ENCODE measurements at regions not wholly inside any gene's neighbourhood (a gene's known extent, or its start where the extent isn't known, plus 50 kb on each side); places are given as distances from the start of the nearest gene placed in this dataset.

DNA sequence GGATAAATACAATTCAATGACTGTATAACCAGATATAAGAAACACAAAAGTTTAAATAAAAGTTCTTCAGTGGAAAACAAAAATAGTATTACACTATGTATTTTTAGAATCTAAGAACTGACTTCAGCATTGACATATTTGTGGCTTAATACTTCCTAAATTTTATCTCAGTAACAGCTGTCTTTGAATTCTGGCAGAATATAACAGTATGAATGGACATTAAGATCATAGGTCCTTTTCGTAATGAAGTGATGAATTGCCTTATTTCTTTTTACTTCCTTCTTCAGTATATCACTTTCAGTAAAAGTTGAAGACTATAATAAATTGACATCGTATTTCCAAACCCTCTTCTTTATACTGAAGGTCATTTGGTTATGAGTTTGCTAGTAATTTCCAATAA lies 1030.0 kb downstream of the MRPL39 start:
- DNase-seq (ENCODE audit: low read depth) = no peak
- Histone ChIP-seq H3K9ac (ENCODE audit: low read length) (no peak overlapping the region), H3K9me3 (ENCODE audit: insufficient read depth, low read depth, low read length) (no peaks in the 10 kb centered on the region), H3K27me3 (ENCODE audit: insufficient read depth, low read length) (no peaks in the 10 kb centered on the region), H2AFZ (ENCODE audit: low read depth, low read length) (no peak overlapping the region), H3K4me1 (ENCODE audit: insufficient read depth, low read length) (no peaks in the 10 kb centered on the region), H3K27ac (ENCODE audit: low read depth, low read length) (no peak overlapping the region), H4K20me1 (ENCODE audit: insufficient read depth, low read length) (no peaks in the 10 kb centered on the region), H3K79me2 (ENCODE audit: insufficient read depth, low read length) (no peaks in the 10 kb centered on the region), H3K36me3 (ENCODE audit: insufficient read depth, low read length) (no peaks in the 10 kb centered on the region), H3K4me3 (ENCODE audit: insufficient read depth, low read depth, low read length) (no peak overlapping the region), H3K4me2 (ENCODE audit: low read length) (no peak overlapping the region)
- TF ChIP-seq, protein P1, sequence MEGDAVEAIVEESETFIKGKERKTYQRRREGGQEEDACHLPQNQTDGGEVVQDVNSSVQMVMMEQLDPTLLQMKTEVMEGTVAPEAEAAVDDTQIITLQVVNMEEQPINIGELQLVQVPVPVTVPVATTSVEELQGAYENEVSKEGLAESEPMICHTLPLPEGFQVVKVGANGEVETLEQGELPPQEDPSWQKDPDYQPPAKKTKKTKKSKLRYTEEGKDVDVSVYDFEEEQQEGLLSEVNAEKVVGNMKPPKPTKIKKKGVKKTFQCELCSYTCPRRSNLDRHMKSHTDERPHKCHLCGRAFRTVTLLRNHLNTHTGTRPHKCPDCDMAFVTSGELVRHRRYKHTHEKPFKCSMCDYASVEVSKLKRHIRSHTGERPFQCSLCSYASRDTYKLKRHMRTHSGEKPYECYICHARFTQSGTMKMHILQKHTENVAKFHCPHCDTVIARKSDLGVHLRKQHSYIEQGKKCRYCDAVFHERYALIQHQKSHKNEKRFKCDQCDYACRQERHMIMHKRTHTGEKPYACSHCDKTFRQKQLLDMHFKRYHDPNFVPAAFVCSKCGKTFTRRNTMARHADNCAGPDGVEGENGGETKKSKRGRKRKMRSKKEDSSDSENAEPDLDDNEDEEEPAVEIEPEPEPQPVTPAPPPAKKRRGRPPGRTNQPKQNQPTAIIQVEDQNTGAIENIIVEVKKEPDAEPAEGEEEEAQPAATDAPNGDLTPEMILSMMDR (IDR thresholded peaks at IDR 0.05; ENCODE audit: insufficient read depth, low read depth, low read length) = no peak
- TF ChIP-seq EZH2 (IDR thresholded peaks at IDR 0.05; ENCODE audit: insufficient read depth, low read length) = no peak
- H3K36me3 Mint-ChIP-seq (ENCODE audit: low read depth, unreplicated experiment) = no peaks in the 10 kb centered on the region
- no peak overlapping the region for H3K27ac Mint-ChIP-seq (ENCODE audit: unreplicated experiment)
- no peak for FAIRE-seq
- H3K4me1 Mint-ChIP-seq (ENCODE audit: low read depth, unreplicated experiment) = no peaks in the 10 kb centered on the region
- H3K4me3 Mint-ChIP-seq (ENCODE audit: unreplicated experiment) = no peak overlapping the region
- no peaks in the 10 kb centered on the region for H3K27me3 Mint-ChIP-seq (ENCODE audit: low read depth, unreplicated experiment)
- H3K9me3 Mint-ChIP-seq (ENCODE audit: unreplicated experiment) = no peaks in the 10 kb centered on the region

DNA sequence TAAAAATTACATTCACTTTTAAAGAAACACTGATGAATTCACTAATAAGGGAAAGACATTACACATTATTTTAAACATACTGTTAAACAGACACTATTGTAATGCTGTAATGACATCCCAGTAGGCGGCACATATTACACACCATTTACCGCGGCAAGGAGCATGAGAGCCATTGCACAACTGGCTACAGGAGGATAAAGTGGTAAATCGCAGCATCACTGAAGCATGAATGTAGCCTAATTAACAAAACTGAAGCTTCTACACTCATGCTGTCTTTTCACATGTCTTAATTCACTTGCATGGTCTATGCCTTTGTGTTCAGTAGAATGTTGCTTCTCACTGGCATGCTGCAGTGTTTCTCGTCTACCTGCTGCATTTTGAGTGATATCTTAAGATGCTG lies 1046.0 kb downstream of the MRPL39 start:
- Mint-ChIP-seq H3K4me1 (ENCODE audit: low read depth, unreplicated experiment) (no peaks in the 10 kb centered on the region), H3K9me3 (ENCODE audit: unreplicated experiment) (no peaks in the 10 kb centered on the region), H3K4me3 (ENCODE audit: unreplicated experiment) (no peak overlapping the region), H3K27ac (ENCODE audit: unreplicated experiment) (no peak overlapping the region), H3K36me3 (ENCODE audit: low read depth, unreplicated experiment) (no peaks in the 10 kb centered on the region), H3K27me3 (ENCODE audit: low read depth, unreplicated experiment) (no peaks in the 10 kb centered on the region)
- Histone ChIP-seq H3K27ac (ENCODE audit: low read depth, low read length) (no peak overlapping the region), H3K36me3 (ENCODE audit: insufficient read depth, low read length) (no peaks in the 10 kb centered on the region), H3K4me1 (ENCODE audit: insufficient read depth, low read length) (no peaks in the 10 kb centered on the region), H3K79me2 (ENCODE audit: insufficient read depth, low read length) (no peaks in the 10 kb centered on the region), H3K4me3 (ENCODE audit: insufficient read depth, low read depth, low read length) (no peak overlapping the region), H2AFZ (ENCODE audit: low read depth, low read length) (no peak overlapping the region), H3K9me3 (ENCODE audit: insufficient read depth, low read depth, low read length) (peaks cover 2% of the 10 kb centered on the region), H3K27me3 (ENCODE audit: insufficient read depth, low read length) (no peaks in the 10 kb centered on the region), H4K20me1 (ENCODE audit: insufficient read depth, low read length) (no peaks in the 10 kb centered on the region), H3K9ac (ENCODE audit: low read length) (no peak overlapping the region), H3K4me2 (ENCODE audit: low read length) (no peak overlapping the region)
- no peak for TF ChIP-seq EZH2 (IDR thresholded peaks at IDR 0.05; ENCODE audit: insufficient read depth, low read length)
- TF ChIP-seq, protein P1 (IDR thresholded peaks at IDR 0.05; ENCODE audit: insufficient read depth, low read depth, low read length) = no peak
- DNase-seq (ENCODE audit: low read depth) (no peak), FAIRE-seq (no peak)

DNA sequence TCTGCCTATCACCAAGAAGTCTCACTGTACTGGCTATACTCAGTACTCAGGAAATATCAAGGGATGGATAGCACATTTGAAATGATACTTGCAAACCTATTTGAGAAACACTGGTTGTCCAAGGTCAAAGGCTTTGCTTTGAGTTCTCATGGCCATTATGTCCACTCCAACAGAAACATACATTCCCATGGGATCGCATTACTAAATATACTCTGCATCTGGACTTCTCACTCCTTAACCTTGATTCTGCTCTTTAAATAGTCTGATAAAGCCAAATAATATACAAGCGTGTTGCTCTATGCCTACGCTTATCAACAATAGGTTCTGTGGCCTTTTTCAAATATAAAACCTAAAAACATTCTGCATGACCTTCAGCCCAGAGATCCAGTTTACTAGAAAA lies 1054.8 kb downstream of the MRPL39 start:
- no peaks in the 10 kb centered on the region for H4K20me1 ChIP-seq (ENCODE audit: insufficient read depth, low read length)
- H3K4me2 ChIP-seq (ENCODE audit: low read length) = no peak overlapping the region
- TF ChIP-seq EZH2 (IDR thresholded peaks at IDR 0.05; ENCODE audit: insufficient read depth, low read length) = no peak
- TF ChIP-seq, protein P1 (IDR thresholded peaks at IDR 0.05; ENCODE audit: insufficient read depth, low read depth, low read length) = no peak
- Mint-ChIP-seq H3K27ac (ENCODE audit: unreplicated experiment) (no peak overlapping the region), H3K4me1 (ENCODE audit: low read depth, unreplicated experiment) (no peaks in the 10 kb centered on the region), H3K9me3 (ENCODE audit: unreplicated experiment) (no peaks in the 10 kb centered on the region), H3K4me3 (ENCODE audit: unreplicated experiment) (no peak overlapping the region), H3K36me3 (ENCODE audit: low read depth, unreplicated experiment) (no peaks in the 10 kb centered on the region), H3K27me3 (ENCODE audit: low read depth, unreplicated experiment) (no peaks in the 10 kb centered on the region)
- H3K4me1 ChIP-seq (ENCODE audit: insufficient read depth, low read length) = no peaks in the 10 kb centered on the region
- H3K79me2 ChIP-seq (ENCODE audit: insufficient read depth, low read length) = no peaks in the 10 kb centered on the region
- FAIRE-seq (no peak), DNase-seq (ENCODE audit: low read depth) (no peak)
- H2AFZ ChIP-seq (ENCODE audit: low read depth, low read length) = no peak overlapping the region
- peaks cover 3% of the 10 kb centered on the region for H3K9me3 ChIP-seq (ENCODE audit: insufficient read depth, low read depth, low read length)
- H3K27me3 ChIP-seq (ENCODE audit: insufficient read depth, low read length) = no peaks in the 10 kb centered on the region
- H3K9ac ChIP-seq (ENCODE audit: low read length) = no peak overlapping the region
- H3K4me3 ChIP-seq (ENCODE audit: insufficient read depth, low read depth, low read length) = no peak overlapping the region
- no peak overlapping the region for H3K27ac ChIP-seq (ENCODE audit: low read depth, low read length)
- no peaks in the 10 kb centered on the region for H3K36me3 ChIP-seq (ENCODE audit: insufficient read depth, low read length)

Measured in astrocyte (in vitro differentiated cells and primary cell).